Kidney epithelial cell (primary cell): ENCODE measurements at regions not wholly inside any gene's neighbourhood (a gene's known extent, or its start where the extent isn't known, plus 50 kb on each side); places are given as distances from the start of the nearest gene placed in this dataset.
A peak's percentile ranks its signal among the peaks of the same experiment; 100 is the strongest.

Source experiments
- DNase-seq: peaks from one replicate; pipeline ENCODE4 v3.0.0-alpha.2; 2010; ENCODE audit warnings: low read depth
- H3K27me3 ChIP-seq: 2 replicates; pipeline ENCODE4 v1.6.0; 2011; ENCODE audit warnings: low read length; ENCODE audit not compliant: control insufficient read depth, insufficient read depth
- H3K36me3 ChIP-seq: 2 replicates; pipeline ENCODE4 v1.5.1; 2011; ENCODE audit warnings: low read length; ENCODE audit not compliant: control insufficient read depth, insufficient read depth
- H3K4me3 ChIP-seq: 2 replicates; pipeline ENCODE4 v1.5.1; 2011; ENCODE audit warnings: low read depth, mild to moderate bottlenecking, control low read depth, low read length
- TF ChIP-seq, protein P1 (sequence below): IDR thresholded peaks from 2 replicates; pipeline ENCODE4 v1.5.1; 2011; ENCODE audit warnings: mild to moderate bottlenecking, moderate library complexity, low read length, control low read depth, inconsistent platforms; ENCODE audit not compliant: insufficient read depth, poor library complexity, severe bottlenecking

DNA sequence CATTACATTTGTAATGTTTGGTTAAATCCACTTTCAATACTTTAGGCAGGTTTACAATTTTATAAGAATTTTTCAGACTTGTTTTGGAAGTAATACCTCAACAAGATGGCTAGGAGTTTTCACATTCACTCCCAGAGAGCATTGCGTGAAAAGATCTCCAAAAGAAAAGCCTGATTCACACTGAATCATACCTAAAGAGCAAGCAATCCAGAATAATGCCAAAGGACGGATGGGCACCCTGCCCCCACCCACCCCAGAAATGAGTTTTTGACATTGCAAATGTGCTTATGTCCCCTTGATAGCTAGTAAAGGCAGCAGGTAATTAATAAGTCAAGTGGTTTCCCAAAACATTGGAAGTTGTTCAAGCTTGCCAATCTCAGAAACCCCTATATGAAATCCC, 557.7 kb upstream of the TENM3 start:
- DNase-seq: no peak
- Histone ChIP-seq H3K36me3 (no peaks in the 10 kb centered on the region), H3K27me3 (no peaks in the 10 kb centered on the region), H3K4me3 (no peak overlapping the region)
- TF ChIP-seq, protein P1, sequence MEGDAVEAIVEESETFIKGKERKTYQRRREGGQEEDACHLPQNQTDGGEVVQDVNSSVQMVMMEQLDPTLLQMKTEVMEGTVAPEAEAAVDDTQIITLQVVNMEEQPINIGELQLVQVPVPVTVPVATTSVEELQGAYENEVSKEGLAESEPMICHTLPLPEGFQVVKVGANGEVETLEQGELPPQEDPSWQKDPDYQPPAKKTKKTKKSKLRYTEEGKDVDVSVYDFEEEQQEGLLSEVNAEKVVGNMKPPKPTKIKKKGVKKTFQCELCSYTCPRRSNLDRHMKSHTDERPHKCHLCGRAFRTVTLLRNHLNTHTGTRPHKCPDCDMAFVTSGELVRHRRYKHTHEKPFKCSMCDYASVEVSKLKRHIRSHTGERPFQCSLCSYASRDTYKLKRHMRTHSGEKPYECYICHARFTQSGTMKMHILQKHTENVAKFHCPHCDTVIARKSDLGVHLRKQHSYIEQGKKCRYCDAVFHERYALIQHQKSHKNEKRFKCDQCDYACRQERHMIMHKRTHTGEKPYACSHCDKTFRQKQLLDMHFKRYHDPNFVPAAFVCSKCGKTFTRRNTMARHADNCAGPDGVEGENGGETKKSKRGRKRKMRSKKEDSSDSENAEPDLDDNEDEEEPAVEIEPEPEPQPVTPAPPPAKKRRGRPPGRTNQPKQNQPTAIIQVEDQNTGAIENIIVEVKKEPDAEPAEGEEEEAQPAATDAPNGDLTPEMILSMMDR: no peak

DNA sequence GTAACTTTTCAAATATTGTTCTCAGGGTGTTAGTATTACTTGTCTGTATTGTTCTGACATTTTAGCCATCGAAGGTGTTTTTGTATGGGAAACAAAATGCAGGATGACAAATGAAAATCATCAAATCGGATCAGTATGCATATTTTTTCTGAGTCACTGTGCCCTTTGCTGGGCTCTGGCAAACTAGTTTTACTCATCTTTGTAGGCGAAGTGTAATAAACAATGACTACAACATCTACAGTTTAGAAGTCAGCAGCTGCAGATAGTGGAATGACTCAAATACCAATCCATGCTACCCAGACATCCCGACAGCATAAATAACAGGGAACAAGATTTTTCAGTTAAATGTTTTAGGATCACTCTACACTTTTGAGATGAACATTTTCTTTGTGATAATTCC, 557.3 kb upstream of the TENM3 start:
- no peak overlapping the region for H3K4me3 ChIP-seq
- no peaks in the 10 kb centered on the region for H3K27me3 ChIP-seq
- TF ChIP-seq, protein P1: no peak
- DNase-seq: peak; percentile 28
- no peaks in the 10 kb centered on the region for H3K36me3 ChIP-seq

DNA sequence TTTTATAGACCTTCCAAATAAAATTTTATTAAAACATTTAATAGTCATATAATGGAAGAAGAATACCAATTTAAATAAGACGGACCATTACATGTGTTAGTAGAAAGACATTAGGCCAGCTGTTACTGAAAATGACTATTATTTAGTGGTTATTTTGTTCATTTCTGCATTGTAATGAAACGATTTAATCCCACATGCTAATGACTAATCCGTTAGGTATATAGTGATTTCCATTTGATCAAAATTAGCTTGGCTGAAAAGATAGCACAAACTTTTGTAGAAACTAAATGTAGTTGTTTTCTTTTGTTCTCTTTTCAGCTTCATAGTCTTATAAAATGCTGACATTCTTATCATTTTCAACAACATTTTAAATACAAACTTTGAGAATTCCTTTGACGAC, 556.1 kb upstream of the TENM3 start:
- TF ChIP-seq, protein P1: no peak
- Histone ChIP-seq H3K36me3 (no peaks in the 10 kb centered on the region), H3K4me3 (no peak overlapping the region), H3K27me3 (no peaks in the 10 kb centered on the region)
- DNase-seq: no peak

DNA sequence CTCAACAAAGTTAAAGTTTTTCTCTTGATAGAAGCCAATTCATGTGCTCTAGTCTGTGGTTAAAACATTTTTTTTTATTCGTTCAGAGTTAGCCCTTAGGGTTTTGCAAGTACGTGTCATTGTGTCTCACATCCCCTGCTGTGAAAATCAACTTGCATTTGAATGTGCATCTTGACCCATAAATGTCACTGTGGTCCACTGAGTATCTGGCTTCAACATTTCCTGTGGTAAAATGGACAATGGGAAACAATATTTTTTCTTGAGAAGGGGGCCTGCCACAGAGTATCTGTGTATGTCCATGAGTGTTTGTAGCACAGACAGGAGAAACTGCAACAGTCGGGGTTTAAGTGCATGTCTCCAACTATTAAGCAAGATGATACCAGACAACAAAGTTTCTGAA, 554.8 kb upstream of the TENM3 start:
- DNase-seq: peak; percentile 9
- Histone ChIP-seq H3K4me3 (no peak overlapping the region), H3K27me3 (no peaks in the 10 kb centered on the region), H3K36me3 (no peaks in the 10 kb centered on the region)
- TF ChIP-seq, protein P1: no peak

DNA sequence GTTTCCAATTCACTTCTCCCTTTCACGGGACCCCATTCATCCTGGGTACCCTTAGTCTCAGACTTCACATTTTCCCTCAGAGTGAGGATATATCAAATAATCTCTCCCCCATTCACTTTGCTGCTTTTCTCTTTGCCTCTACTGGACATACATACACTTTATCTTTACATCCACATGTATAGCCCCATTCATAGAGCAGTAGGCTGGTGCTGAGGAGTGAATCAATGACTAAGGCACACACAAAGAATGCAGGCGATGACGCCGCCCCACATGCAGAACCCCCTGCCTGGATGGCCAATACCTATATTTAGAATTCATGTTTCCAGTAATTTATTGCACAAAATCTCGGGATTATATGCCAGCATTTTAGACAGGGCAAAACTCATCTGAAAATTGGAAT, 554.3 kb upstream of the TENM3 start:
- TF ChIP-seq, protein P1: no peak
- Histone ChIP-seq H3K27me3 (no peaks in the 10 kb centered on the region), H3K4me3 (no peak overlapping the region), H3K36me3 (no peaks in the 10 kb centered on the region)
- DNase-seq: no peak

DNA sequence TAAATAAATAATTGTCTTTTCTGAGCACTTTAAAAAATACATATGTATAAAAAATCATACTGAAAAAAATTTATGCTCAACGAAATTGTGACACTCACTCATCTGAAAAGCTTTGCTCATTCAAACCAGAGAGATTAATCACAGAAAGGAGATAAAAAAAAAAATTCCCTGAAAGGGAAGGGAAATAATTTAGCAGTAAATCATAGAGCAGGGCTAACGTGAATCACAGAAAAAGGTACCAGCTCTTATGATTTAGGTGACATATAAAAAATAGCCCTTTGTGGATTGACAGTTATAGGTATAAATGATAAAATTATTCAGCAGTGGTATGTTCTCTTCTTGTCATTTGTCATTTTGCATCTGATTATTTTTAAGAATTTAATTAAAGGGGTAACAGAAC, 552.7 kb upstream of the TENM3 start:
- Histone ChIP-seq H3K27me3 (no peaks in the 10 kb centered on the region), H3K4me3 (no peak overlapping the region), H3K36me3 (no peaks in the 10 kb centered on the region)
- TF ChIP-seq, protein P1: no peak
- no peak for DNase-seq
